GM12878 (cell line): ENCODE measurements at regions not wholly inside any gene's neighbourhood (a gene's known extent, or its start where the extent isn't known, plus 50 kb on each side); places are given as distances from the start of the nearest gene placed in this dataset.

Experiments used
- ATF2 ChIP-seq: IDR thresholded peaks from 2 replicates; pipeline ENCODE4 v1.6.1; 2012; ENCODE audit warnings: low read length, inconsistent platforms
- FOS ChIP-seq: IDR thresholded peaks from 3 replicates; pipeline ENCODE4 v1.6.1; 2011; ENCODE audit warnings: borderline replicate concordance; ENCODE audit not compliant: insufficient read length; ENCODE audit errors: extremely low read depth
- NFYA ChIP-seq: IDR thresholded peaks from 2 replicates; pipeline ENCODE4 v1.6.1; 2011; ENCODE audit warnings: low read depth, mild to moderate bottlenecking, low read length, improper control_type of control experiment, borderline replicate concordance
- NR2F1 ChIP-seq: fragments of 450-650 bp; conservative IDR thresholded peaks from 2 replicates; pipeline ENCODE4 v1.6.1; 2017; ENCODE audit warnings: mild to moderate bottlenecking
- PBX3 ChIP-seq: IDR thresholded peaks from 2 replicates; pipeline ENCODE4 v1.6.1; 2011; ENCODE audit warnings: mild to moderate bottlenecking, low read depth, low read length, moderate library complexity; ENCODE audit not compliant: insufficient replicate concordance
- SRF ChIP-seq, 2 experiments: IDR thresholded peaks; 2 replicates each; pipeline ENCODE4 v1.6.1; 2011; ENCODE audit warnings: low read depth in 2 of 2, low read length in 2 of 2, mild to moderate bottlenecking in 1 of 2, moderate library complexity in 1 of 2
- TCF3 ChIP-seq: IDR thresholded peaks from 2 replicates; pipeline ENCODE4 v1.6.1; 2012; ENCODE audit warnings: low read depth, mild to moderate bottlenecking, low read length, borderline replicate concordance; ENCODE audit not compliant: insufficient read depth
- ZBTB11 ChIP-seq: fragments of 450-650 bp; formaldehyde crosslinking; IDR thresholded peaks from 2 replicates; pipeline ENCODE4 v1.5.0; 2022; ENCODE audit warnings: mild to moderate bottlenecking, missing genetic modification characterization

- TF ChIP-seq FOS (no peak), ATF2 (no peak), SRF (IDR thresholded peaks at IDR 0.05; ENCODE audit: low read depth in 2 of 2, low read length in 2 of 2) (no peak), NFYA (no peak), PBX3 (no peak), NR2F1 (no peak), ZBTB11 (no peak), TCF3 (no peak)
These were observed 979.1 kb upstream of the CITED2 start (continued) for GRCh38 chr6:140353536-140353935.
